ENCODE measurements at regions not wholly inside any gene's neighbourhood (a gene's known extent, or its start where the extent isn't known, plus 50 kb on each side); places are given as distances from the start of the nearest gene placed in this dataset.

DNA sequence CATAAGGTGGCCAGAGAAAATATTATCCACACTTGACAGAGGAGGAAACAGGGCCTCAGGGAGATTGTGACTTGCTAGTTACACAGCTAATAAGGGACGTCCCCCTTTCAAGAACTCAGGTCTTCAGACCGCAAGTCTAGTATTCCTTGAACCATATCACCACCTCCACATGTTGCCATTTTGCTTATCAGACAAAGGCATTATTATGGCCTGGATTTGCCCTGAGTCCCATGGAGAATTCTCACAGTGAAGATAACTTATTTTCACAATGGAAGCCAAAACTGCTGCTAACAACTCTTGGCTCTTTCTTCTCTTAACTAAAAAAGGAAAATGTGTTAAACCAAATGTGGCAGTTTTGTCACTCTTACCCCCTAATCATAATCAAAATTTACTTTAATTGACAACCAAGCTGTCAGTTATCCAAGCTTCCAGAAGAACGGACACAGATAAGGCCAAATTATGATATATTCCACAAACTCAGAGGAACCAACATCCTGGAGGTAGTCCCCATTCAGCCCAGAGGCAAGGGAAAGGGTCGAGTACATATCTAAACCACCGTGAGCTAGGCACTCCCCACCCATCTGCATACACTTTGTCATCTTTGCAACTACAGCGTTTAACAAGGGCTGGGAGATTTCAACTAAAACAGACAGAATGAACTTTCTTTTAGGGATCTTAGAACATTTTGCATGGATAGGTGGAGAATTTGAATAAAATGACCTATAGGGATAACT lies 63.6 kb upstream of the THBS1 start:
- TF ChIP-seq CTCF (IDR thresholded peaks at IDR 0.05; ENCODE audit: extremely low read depth in 1 of 2, insufficient read depth in 1 of 2, low read depth in 1 of 2, low read length in 2 of 2) (no peak), POLR2AphosphoS5 (IDR thresholded peaks at IDR 0.05; ENCODE audit: insufficient read depth, low read depth, low read length) (no peak), JUN (IDR thresholded peaks at IDR 0.05; ENCODE audit: borderline replicate concordance, insufficient read depth, insufficient read length, low read depth) (no peak), EZH2 (IDR thresholded peaks at IDR 0.05; ENCODE audit: borderline replicate concordance, low read depth, low read length, severe bottlenecking) (no peak), FOS (IDR thresholded peaks at IDR 0.05; ENCODE audit: borderline replicate concordance, insufficient read depth, low read length) (no peak)
- TF ChIP-seq, protein P1, sequence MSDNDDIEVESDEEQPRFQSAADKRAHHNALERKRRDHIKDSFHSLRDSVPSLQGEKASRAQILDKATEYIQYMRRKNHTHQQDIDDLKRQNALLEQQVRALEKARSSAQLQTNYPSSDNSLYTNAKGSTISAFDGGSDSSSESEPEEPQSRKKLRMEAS (IDR thresholded peaks at IDR 0.05; ENCODE audit: insufficient read depth, insufficient read length): no peak

Data from endothelial cell of umbilical vein (primary cell).